Heart right ventricle (tissue), 16 donors: ENCODE measurements at regions not wholly inside any gene's neighbourhood (a gene's known extent, or its start where the extent isn't known, plus 50 kb on each side); places are given as distances from the start of the nearest gene placed in this dataset.

ENCODE experiments used
- ATAC-seq, 8 donors: fragments of 200-7000 bp; cut with Tn5 transposase; one replicate each; pipeline ENCODE4 v1.9.1; 2020; ENCODE audit warnings: mild to moderate bottlenecking in 8 of 8, moderate library complexity in 8 of 8, moderate number of reproducible peaks in 1 of 8
- DNase-seq, 2 donors: peaks; one replicate each; pipeline ENCODE4 v3.0.0-alpha.2; 2020
- H3K27ac ChIP-seq, 10 donors: fragments of 200-600 bp; sonication (generic) in 2 of 10; one replicate each; pipeline versions ENCODE4 v1.5.0 to v1.8.0; 2020 to 2022; ENCODE audit warnings: mild to moderate bottlenecking in 3 of 10
- H3K27me3 ChIP-seq, 7 donors: fragments of 200-600 bp; one replicate each; pipeline ENCODE4 v1.8.0; 2021 to 2022; ENCODE audit warnings: mild to moderate bottlenecking in 2 of 7
- H3K36me3 ChIP-seq, 9 donors: fragments of 200-600 bp; sonication (generic) in 1 of 9; one replicate each; pipeline versions ENCODE4 v1.5.0 to v1.8.0; 2020 to 2022; ENCODE audit warnings: mild to moderate bottlenecking in 2 of 9
- H3K4me1 ChIP-seq, 9 donors: fragments of 200-600 bp; sonication (generic) in 1 of 9; one replicate each; pipeline versions ENCODE4 v1.5.0 to v1.8.0; 2020 to 2022; ENCODE audit warnings: mild to moderate bottlenecking in 4 of 9
- H3K4me3 ChIP-seq, 10 donors: fragments of 200-600 bp; sonication (generic) in 2 of 10; one replicate each; pipeline versions ENCODE4 v1.5.0 to v1.8.0; 2020 to 2022; ENCODE audit warnings: mild to moderate bottlenecking in 7 of 10, moderate library complexity in 2 of 10
- H3K9me3 ChIP-seq, 11 donors: fragments of 200-600 bp in 10 of 11; sonication (generic) in 2 of 11; one replicate each; pipeline versions ENCODE4 v1.5.0 to v1.8.0; 2013 to 2022; ENCODE audit warnings: mild to moderate bottlenecking in 2 of 11, control low read depth in 1 of 11, moderate library complexity in 1 of 11
- WGBS, 2 donors: extraction: QIAGEN DNeasy Blood & Tissue Kit; methylation state at CpG; one replicate each; pipeline ENCODE4 v1.1.7; 2013; ENCODE audit warnings: inconsistent platforms in 1 of 2; 5-methylcytosine and 5-hydroxymethylcytosine counted together
- intact Hi-C, 10 donors: fragments of 100-400 bp; cut with DNase I; formaldehyde crosslinking; loops; one replicate each; pipeline versions ENCODE4 v1.11.1 to v1.14.2; 2022
- TF ChIP-seq, protein P1 (sequence below), 9 donors: fragments of 200-600 bp; sonication (generic) in 2 of 9; IDR thresholded peaks; one replicate each; pipeline versions ENCODE4 v1.5.0 to v1.8.0; 2021 to 2022; ENCODE audit warnings: antibody characterized with exemption in 9 of 9, mild to moderate bottlenecking in 5 of 9, moderate library complexity in 1 of 9
- donor health status: Arrhythmogenic right ventricular cardiomyopathy.
- donor health status: ischemic (EF 13 %, LVEDD 7.1; RV severe dilation, severe dysfunction).
- donor health status: healthy with polysubstance abuse.
- donor health status: DM: no; HTN: yes; CAD: no.
- donor health status: DM: no; HTN: no; CAD: no.
- donor health status: ischemic (EF 25% LVEDD 6.9; RV normal size, moderate dysfunction).
- donor health status: ischemic (EF 25% LVEDD 5.7; RV mildly dilated, moderate dysfunction).
- donor health status: healthy.
- donor health status: DM: yes; HTN: yes; CAD: no.
- donor health status: Ischemic cardiomyopathy.
- donor health status: ischemic (EF 35%, LVEDD 5.7; RV mildly dilated, moderate dysfunction).
- donor health status: nonischemic (EF 11% LVEDD 7.7; RV severe dilation, severe dysfunction).
- donor health status: DM: yes; HTN: yes; CAD: no.
- donor health status: PGD.
- donor health status: ischemic (EF 29% LVEDD 5.4; RV normal size, mild dysfunction).
- donor health status: nonischemic (EF 23%, LVEDD 6.1; RV moderate dilation, normal function).

DNA sequence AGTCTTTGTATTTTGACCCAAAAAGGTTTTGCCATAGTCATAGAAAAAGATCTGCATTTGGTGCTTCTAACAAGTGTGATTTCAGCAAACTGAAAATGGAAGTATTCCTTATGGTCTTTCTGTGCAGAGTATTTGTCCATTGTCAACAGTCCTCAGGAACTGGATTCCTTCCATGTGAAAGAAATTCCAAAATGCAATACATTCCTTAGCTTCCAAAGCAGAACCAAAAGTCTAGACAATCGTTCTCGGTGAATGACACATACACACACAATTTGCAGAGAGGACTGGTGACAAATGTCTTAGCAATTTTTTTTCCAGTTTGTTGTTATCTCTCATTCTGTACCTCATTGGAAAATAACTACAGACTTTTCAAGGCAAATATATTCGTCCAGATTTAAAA, 562.2 kb upstream of the SLIT2 start:
- no peaks in the 10 kb centered on the region for H3K36me3 ChIP-seq
- TF ChIP-seq, protein P1, sequence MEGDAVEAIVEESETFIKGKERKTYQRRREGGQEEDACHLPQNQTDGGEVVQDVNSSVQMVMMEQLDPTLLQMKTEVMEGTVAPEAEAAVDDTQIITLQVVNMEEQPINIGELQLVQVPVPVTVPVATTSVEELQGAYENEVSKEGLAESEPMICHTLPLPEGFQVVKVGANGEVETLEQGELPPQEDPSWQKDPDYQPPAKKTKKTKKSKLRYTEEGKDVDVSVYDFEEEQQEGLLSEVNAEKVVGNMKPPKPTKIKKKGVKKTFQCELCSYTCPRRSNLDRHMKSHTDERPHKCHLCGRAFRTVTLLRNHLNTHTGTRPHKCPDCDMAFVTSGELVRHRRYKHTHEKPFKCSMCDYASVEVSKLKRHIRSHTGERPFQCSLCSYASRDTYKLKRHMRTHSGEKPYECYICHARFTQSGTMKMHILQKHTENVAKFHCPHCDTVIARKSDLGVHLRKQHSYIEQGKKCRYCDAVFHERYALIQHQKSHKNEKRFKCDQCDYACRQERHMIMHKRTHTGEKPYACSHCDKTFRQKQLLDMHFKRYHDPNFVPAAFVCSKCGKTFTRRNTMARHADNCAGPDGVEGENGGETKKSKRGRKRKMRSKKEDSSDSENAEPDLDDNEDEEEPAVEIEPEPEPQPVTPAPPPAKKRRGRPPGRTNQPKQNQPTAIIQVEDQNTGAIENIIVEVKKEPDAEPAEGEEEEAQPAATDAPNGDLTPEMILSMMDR (IDR thresholded peaks at IDR 0.05): no peak
- no peak overlapping the region for H3K27ac ChIP-seq
- H3K9me3 ChIP-seq: no peaks in the 10 kb centered on the region
- WGBS, 2 donors: 46 to 58% methylated on average over 3 of the region's 3 CpGs
- intact Hi-C loops: no loop called here
- peaks cover 0 to 11% (median 5%) of the 10 kb centered on the region in 9 donors for H3K4me1 ChIP-seq
- H3K27me3 ChIP-seq: no peaks in the 10 kb centered on the region
- DNase-seq (no peak), ATAC-seq (peak in 1 of 8 donors; percentile 32)
- no peak overlapping the region for H3K4me3 ChIP-seq

DNA sequence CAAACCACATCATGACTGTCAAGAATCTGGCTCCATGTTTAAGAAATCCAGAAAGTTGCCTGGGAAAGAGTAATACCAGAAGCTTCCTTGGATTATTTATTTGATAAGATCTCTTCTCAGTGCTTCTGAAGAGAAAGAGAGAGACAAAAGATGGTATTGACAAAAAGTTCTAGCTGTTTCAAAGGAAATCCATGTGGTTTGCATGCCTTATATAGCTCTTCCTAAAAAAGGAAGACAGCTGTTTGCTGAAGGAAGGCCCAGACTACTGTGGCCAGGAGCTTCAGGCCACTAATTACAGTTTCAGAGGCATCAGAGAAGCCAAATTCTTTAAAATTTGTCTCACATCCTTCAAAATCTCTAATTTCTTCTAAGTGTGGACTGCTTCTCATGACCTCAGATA, 565.2 kb upstream of the SLIT2 start:
- intact Hi-C loops: no loop called here
- no peak for DNase-seq

DNA sequence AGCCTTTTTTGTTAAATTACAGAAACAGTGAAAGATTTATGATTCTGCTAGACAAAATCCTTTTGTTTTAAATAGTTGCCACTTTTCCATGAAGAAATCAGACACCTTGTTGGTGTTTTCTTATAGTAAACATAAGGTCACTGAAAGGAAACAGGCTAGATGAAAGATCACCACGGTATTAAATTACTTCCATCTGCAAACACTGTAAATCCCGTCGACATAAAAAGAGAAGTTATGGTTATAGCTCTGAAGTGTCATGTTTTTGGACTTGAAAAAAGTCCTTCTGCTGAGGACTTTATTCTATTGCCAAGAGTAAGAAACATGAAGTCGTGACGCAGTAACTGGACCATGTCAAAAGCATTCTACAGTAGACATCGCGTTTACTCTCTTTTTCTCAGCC, 567.6 kb upstream of the SLIT2 start:
- Histone ChIP-seq H3K9me3 (no peaks in the 10 kb centered on the region), H3K27ac (no peak overlapping the region), H3K27me3 (no peaks in the 10 kb centered on the region), H3K4me1 (no peaks in the 10 kb centered on the region), H3K4me3 (no peak overlapping the region), H3K36me3 (no peaks in the 10 kb centered on the region)
- ATAC-seq (no peak), DNase-seq (no peak)
- TF ChIP-seq, protein P1 (IDR thresholded peaks at IDR 0.05): no peak
- 72 to 80% methylated on average over 7 of the region's 7 CpGs for WGBS, 2 donors
- intact Hi-C loops: no loop called here

More for the DNA sequence above, 565.2 kb upstream of the SLIT2 start:
- H3K36me3 ChIP-seq: no peaks in the 10 kb centered on the region
- H3K27ac ChIP-seq: no peak overlapping the region
- no peak overlapping the region for H3K4me3 ChIP-seq
- TF ChIP-seq, protein P1 (IDR thresholded peaks at IDR 0.05): no peak
- no peaks in the 10 kb centered on the region for H3K27me3 ChIP-seq
- no peaks in the 10 kb centered on the region for H3K4me1 ChIP-seq
- ATAC-seq: no peak
- H3K9me3 ChIP-seq: no peaks in the 10 kb centered on the region

DNA sequence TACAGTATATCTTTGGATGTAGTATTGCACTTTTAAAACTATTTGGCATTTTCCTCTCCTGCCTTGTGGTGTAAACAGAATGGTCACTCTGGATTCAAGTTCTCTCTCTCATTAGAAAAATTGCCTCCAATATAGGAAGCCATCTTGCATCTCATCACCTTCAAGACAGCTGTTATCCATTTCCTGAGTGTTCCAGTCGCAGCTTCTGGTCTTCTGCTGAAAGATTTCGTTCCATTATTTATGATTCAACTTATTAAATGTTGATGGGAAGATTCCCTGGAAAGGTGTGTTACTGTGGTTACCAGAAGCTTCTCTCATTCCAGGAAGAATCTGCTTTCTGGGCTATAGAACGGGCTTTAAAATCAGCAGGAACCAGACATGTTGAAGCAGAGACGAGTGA, 568.3 kb upstream of the SLIT2 start:
- TF ChIP-seq, protein P1 (IDR thresholded peaks at IDR 0.05): no peak
- Histone ChIP-seq H3K4me1 (no peaks in the 10 kb centered on the region), H3K27ac (no peak overlapping the region), H3K36me3 (no peaks in the 10 kb centered on the region), H3K27me3 (no peaks in the 10 kb centered on the region), H3K9me3 (no peaks in the 10 kb centered on the region), H3K4me3 (no peak overlapping the region)
- no peak for DNase-seq
- WGBS, 2 donors: 52 to 70% methylated on average over 4 of the region's 4 CpGs
- ATAC-seq: no peak
- intact Hi-C loops: no loop called here

DNA sequence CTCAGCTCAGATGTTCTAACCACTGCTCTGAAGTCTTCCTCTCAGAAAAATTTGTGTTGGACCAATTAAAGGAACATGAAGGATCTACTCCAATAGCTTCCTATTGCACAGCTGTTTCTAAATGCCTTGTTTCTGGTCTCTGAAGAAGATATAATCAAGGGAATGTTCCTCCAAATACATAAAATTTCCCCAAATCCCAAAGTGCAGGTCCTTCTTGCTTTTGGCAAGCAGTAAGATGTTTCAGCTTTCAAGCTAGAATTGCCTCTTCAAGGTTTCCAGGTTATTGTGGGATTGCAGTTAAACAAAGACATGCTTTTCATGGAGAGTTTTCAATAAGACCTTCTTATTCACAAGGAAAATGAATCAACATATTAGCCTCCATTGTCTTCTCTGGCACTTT, 574.5 kb upstream of the SLIT2 start:
- intact Hi-C loops: no loop called here
- no peak overlapping the region for H3K4me3 ChIP-seq
- H3K9me3 ChIP-seq: peaks cover 0 to 5% (median 0%) of the 10 kb centered on the region in 11 donors
- ATAC-seq: no peak
- H3K36me3 ChIP-seq: no peaks in the 10 kb centered on the region
- H3K4me1 ChIP-seq: no peaks in the 10 kb centered on the region
- TF ChIP-seq, protein P1 (IDR thresholded peaks at IDR 0.05): no peak
- no peaks in the 10 kb centered on the region for H3K27me3 ChIP-seq
- DNase-seq: no peak
- no peak overlapping the region for H3K27ac ChIP-seq
